NB4 (cell line): ENCODE measurements at regions not wholly inside any gene's neighbourhood (a gene's known extent, or its start where the extent isn't known, plus 50 kb on each side); places are given as distances from the start of the nearest gene placed in this dataset.

Source experiments
- DNase-seq: peaks from one replicate; pipeline ENCODE4 v3.0.0; 2010; ENCODE audit warnings: low read depth
- H3K4me3 ChIP-seq: one replicate; pipeline ENCODE4 v1.5.1; 2011; ENCODE audit warnings: mild to moderate bottlenecking, low read depth, low read length, moderate library complexity
- MYC ChIP-seq: IDR thresholded peaks from 2 replicates; pipeline ENCODE4 v1.6.1; 2011; ENCODE audit warnings: low read depth, low read length
- POLR2A ChIP-seq: IDR thresholded peaks from 2 replicates; pipeline ENCODE4 v1.6.1; 2011; ENCODE audit warnings: mild to moderate bottlenecking; ENCODE audit not compliant: insufficient read length; ENCODE audit errors: extremely low read depth
- TF ChIP-seq, protein P1 (sequence below): IDR thresholded peaks from 2 replicates; pipeline ENCODE4 v1.6.1; 2011; ENCODE audit warnings: low read depth, low read length
- TF ChIP-seq, protein P2 (sequence below): IDR thresholded peaks from one replicate; pipeline ENCODE4 v1.5.1; 2012; ENCODE audit warnings: low read depth, low read length

DNA sequence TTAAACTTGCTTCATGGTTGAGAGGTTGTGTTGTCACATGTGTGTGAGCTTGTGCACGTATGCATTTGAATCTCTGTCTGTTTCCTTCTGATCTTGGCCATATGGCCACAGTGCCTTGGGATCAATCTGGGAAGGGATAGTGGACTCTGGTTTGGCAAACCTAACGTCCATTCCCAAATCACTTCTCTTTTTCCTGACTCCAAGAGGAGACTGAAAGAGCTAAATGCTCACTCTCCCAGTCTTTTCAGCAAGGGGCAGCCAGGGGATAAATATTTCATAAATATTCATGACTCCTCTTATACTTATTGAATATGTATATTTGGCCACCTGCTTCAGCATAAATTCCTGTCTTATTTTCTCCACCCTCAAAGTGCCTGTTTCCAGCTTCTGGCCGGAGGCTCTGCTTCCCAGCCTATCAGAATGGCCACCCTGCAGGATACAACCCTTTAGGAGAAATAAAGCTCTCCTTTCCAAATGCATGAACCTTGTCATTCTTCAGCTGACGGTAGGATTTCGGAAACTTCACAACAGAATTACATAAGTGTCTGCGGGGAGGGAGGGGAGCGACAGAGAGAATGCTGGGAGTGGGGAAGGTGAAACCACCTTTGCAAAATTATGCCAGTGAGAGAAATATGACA, 112.2 kb upstream of the COPS8 start:
- no peak for DNase-seq

DNA sequence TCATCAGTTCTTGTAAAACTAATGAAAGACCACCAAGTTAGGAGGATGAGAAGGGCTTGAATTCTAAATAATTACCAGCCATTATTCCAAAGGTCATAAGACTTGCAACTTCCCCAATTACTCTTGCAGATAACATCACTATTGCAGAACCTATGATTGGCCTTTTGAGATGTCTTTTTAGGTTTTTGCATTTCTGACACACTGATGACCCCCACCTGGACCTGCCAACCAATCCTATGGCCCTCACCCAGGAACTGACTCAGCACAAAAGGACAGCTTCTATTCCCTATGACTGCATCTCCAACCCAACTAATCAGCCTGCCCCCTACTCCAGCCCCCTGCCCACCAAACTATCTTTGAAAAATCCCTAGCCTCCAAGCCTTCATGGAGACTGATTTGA, 111.5 kb upstream of the COPS8 start:
- TF ChIP-seq POLR2A (no peak), MYC (no peak)
- TF ChIP-seq, protein P1, sequence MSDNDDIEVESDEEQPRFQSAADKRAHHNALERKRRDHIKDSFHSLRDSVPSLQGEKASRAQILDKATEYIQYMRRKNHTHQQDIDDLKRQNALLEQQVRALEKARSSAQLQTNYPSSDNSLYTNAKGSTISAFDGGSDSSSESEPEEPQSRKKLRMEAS, result no peak
- TF ChIP-seq, protein P2, sequence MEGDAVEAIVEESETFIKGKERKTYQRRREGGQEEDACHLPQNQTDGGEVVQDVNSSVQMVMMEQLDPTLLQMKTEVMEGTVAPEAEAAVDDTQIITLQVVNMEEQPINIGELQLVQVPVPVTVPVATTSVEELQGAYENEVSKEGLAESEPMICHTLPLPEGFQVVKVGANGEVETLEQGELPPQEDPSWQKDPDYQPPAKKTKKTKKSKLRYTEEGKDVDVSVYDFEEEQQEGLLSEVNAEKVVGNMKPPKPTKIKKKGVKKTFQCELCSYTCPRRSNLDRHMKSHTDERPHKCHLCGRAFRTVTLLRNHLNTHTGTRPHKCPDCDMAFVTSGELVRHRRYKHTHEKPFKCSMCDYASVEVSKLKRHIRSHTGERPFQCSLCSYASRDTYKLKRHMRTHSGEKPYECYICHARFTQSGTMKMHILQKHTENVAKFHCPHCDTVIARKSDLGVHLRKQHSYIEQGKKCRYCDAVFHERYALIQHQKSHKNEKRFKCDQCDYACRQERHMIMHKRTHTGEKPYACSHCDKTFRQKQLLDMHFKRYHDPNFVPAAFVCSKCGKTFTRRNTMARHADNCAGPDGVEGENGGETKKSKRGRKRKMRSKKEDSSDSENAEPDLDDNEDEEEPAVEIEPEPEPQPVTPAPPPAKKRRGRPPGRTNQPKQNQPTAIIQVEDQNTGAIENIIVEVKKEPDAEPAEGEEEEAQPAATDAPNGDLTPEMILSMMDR, result no peak
- DNase-seq, result no peak
- no peak overlapping the region for H3K4me3 ChIP-seq

More for the DNA sequence above, 112.2 kb upstream of the COPS8 start:
- no peak overlapping the region for H3K4me3 ChIP-seq
- TF ChIP-seq MYC (no peak), POLR2A (no peak)
- TF ChIP-seq, protein P2, result no peak
- TF ChIP-seq, protein P1, result no peak

DNA sequence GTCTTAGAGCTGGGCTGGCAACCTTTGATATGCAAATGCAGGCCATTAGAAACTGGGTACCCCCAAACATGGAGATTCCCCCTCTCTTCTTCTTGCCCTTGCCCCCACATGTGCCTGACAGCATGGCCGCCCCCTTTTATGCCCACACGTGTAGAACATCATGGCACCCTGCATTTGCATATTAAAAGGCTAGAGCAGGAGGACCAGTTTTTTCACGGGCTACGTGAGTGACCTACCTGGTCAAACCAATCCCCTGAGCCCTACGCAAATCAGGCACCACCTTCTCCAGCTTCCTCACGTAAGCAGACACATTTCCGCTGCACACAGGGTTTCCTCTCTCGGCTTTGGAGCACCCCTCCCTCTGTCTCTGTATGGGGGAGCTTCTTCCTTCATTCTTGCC, 110.9 kb upstream of the COPS8 start:
- TF ChIP-seq POLR2A (no peak), MYC (no peak)
- TF ChIP-seq, protein P1, result no peak
- TF ChIP-seq, protein P2, result no peak
- H3K4me3 ChIP-seq, result no peak overlapping the region
- no peak for DNase-seq

DNA sequence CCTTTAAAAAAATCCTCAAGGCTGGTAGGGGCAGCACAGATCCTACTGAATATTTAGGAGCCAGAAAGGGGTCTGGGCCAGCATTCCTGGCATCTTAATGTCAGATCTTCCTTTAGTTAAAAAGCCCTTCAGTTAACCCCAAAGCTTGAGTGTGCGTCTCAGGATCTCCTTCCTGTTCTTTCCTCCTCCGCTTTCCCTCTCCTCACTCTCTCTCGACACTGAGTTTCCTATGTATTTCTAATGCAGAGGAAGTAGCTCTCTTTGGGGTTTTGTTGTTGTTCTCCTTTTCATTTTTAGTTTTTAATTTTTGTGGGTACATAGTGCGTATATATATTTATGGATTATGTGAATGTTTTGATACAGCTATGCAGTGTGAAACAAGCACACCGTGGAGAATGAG, 109.9 kb upstream of the COPS8 start:
- no peak for DNase-seq
- no peak overlapping the region for H3K4me3 ChIP-seq
- TF ChIP-seq POLR2A (no peak), MYC (no peak)
- TF ChIP-seq, protein P2, result no peak
- TF ChIP-seq, protein P1, result no peak

DNA sequence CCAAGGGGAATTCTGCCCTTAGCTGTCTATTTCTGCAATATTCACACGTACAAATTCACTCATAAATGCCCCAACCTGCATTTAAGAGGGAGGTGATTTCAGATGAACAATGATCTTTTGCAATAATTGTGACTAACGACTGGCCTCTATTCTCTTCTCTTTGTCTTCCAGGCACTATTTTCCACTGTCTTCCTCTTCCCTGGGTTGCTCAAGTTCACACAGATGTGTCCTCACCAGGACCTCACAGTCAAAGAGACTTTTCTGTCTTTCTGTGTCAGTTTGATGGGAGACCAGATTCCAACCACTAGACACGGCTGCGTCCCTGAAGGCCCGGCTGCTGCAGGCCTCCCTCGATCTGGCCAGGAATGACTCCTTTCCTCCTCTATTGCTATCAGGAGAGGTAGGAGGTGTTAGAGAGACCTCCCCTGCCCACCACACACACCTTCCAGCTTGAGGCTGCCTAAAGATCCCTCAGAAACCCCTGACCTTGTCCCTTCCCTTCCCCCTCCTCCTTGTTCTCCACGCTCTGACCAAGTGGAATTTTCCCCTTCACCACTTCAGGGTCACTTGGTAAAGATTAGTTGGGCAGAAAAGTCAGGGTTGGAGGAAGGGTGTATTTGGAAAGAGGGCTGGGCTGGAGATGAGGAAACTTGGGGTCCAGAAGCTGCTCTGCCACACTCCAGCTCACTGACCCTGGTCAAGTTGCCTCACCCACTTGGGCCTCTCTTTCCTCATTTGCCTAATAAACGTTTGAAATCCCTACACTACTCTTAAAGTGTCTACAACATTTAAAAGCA, 109.2 kb upstream of the COPS8 start:
- DNase-seq, result no peak
- H3K4me3 ChIP-seq, result no peak overlapping the region
- TF ChIP-seq, protein P2, result no peak
- TF ChIP-seq, protein P1, result no peak
- TF ChIP-seq MYC (no peak), POLR2A (no peak)
